HG02870 (cell line): ENCODE measurements at regions not wholly inside any gene's neighbourhood (a gene's known extent, or its start where the extent isn't known, plus 50 kb on each side); places are given as distances from the start of the nearest gene placed in this dataset.
"Not testable (repeated sequence)": the region's sequence is repeated elsewhere in the genome, so short reads cannot be mapped to it uniquely, and the experiment has no call there.

Source experiments
- ATAC-seq: cut with Tn5 transposase; IDR thresholded peaks from one replicate; pipeline ENCODE4 v1.9.1; 2021; ENCODE audit warnings: mild to moderate bottlenecking, moderate library complexity; ENCODE audit not compliant: unreplicated experiment

DNA sequence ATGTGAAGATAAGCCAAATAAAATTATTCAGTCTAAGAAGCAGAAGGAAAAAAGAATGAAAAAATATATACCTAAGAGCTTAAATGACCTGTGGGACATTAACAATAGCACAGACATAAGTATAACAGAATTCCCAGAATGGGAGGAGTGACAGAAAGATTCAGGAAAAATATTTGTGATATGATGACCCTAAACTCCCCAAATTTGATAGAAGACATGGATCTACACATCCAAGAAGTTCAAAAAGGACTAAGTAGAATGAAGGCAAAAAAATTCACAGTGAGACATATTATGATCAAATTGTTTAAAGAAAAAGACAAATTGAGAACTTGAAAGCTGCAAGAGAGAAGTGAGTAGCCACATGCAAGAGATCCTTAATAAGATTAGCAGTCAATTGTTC lies 211.4 kb upstream of the OR4E1 start:
- no peak for ATAC-seq

DNA sequence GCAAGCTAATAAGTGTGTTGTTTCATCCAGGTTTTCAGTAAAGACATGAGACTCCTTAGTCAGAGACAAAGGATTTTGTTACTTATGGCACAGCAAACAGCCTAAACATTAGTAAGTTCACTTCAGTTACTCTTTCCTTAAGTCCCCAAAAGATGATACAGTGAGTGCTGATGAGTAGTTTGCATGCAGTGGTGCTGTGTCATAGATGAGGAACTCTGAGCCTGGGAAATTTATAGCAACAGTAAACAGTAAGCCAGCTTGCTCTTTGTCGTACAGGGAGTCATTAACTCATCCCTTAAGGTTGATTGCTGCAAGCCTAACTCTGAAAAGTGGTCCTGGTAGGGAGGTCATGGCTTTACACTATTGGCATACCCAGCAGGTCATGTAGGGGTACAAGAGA lies 208.6 kb upstream of the OR4E1 start:
- no peak for ATAC-seq

DNA sequence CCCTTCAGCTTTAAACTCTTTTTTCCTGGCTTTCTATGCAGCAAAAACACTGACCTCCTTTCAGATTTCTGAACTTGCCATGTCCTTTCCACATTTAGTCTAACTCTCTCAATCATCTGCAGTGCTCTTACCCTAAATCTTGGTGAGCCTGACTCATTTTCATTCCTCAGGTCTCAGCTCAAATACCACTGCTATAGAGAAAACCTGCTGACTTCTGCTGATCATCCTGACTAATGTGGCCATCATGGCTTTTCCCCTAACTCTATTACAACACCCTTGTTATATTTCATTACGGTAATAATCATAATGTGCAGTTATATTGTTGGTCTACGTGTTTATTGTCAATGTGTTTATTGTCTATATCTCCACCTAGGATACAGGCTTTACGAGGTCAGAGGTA lies 207.3 kb upstream of the OR4E1 start:
- no peak for ATAC-seq

DNA sequence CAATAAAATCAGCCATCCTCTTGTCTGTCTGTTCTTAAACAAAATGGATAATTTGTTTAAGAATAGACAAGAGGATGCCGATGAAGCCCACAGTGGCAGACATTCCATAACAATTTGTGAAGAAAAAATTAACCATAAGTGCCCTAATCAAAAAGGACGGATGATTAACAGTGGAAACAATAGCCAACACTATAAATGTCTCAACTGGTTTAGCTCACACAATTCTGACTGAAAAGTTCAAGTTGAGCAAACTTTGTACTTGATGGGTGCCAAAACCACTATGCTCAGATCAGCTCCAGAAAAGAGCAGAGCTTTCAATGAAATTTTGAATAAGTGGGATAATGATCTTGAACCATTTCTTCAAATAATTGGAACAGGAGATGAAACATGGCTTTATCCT lies 202.2 kb upstream of the OR4E1 start:
- no peak for ATAC-seq

DNA sequence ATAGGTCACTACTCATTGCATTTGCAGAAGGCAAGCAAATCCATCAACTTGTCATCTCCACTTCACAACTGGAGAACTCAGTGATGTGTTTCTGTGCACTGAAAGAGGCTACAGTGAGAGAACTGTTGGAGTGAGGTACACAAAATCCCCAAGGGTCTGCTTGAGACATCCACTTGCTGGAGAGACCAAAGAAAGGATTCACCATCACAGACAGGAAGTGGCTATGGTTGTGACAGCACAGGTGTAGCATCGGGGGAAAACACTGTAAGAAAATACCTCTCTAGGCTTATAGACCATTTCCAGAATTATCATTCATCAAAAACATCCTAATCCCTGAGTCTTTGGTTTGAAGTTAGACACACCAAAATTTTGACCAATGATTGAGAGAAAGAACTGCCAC lies 201.3 kb upstream of the OR4E1 start:
- no peak for ATAC-seq

DNA sequence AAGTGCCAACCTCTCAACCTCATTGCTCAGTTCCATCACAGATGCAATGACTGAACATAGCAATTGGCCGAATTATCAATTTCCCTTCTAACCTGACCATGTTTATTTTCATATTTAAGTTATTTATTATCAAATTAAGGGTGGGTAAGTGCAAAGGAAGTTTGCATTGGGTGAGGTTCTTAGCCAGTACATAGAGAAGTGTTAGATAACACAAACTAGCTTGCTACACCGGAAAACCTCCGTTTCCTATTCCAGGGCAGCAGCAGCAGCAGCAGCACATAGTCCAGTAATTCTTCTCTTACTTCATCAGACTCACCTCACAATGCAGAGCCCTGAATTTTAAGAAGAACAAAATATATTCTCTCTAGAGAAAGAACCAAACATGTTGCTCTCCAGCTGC lies 200.5 kb upstream of the OR4E1 start:
- ATAC-seq = no peak

DNA sequence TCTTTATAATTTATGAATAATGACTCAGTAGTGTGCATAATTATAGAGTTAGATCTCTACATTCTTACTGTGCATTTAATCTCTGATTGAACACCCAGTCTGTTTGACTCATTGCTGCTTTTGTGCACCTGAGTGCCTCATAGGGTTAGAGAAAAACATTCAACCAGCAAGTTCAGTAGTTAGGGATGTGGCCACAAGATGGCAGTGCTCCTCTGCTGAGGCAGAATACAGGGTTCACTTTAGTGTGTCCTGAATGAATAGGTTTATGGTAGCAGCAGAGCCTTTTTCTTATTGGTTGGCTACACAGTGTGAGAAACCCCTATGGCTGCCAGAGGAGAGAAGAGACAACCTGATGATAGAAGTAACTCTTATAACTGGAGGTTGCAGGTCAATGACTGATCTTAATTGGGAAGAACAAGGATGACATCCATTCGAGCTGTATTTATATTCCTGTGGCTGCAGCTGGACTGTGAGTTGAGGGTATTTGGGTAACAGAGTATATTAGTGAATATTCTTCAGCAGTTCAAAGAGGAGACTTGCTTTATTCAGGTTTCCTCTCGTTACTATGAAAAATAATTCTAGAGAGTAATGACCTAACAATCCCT lies 194.9 kb upstream of the OR4E1 start:
- peak; percentile 85 for ATAC-seq

DNA sequence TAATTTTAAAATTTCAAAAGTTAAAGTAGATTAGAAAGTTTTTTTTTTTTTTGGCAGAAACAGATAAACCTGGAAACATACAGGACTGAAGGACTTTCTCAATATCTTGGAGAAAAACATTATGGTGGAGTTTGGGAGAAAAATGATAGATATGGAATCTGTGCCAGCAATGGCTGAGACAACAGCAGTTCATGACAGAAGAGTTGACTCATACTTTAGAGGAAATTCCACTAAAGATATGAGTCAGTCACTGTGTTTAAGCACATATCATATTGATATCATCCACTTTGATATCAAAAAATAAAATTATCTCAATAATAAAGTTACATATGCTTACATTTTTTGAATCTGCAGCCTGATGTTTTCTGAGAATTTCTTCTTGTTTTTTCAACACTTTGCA lies 193.9 kb upstream of the OR4E1 start:
- no peak for ATAC-seq

DNA sequence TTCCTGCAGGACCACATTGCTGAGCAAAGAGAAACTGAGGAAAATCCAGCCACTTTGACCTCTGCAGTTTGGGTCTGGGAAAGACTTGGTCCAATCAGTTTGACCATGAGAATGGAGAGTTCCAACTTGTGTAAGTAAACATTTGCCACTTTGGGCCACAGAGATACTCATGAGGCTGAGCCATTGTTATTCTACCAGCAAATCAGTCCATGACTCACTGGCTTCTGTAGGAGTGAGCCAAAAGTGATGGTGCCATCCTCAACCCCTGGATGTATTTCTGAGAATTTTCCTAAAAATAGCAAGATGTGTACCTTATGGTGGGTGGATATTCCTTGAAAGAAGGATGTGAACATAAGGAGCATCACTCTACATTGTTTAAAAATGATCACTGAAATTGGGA lies 192.9 kb upstream of the OR4E1 start:
- ATAC-seq = no peak

DNA sequence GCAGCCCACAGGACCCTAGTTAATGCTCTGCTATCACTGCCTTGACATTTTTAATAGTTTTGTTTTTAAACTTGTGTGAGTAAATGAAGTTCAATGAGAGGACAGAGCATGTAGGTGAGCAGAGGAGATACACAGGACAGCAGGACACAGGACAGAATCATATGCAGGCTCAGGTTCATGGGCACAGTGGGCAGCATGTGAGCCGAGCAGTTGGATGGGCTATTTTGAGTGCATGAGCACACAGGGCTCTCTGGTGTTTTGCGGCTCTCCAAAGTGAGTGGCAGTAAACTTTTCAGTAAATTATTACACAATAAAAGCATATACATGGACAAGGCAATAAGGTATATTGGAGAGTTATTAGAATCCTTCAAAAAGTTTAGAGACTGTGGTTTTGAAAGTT lies 189.7 kb upstream of the OR4E1 start:
- ATAC-seq = no peak

DNA sequence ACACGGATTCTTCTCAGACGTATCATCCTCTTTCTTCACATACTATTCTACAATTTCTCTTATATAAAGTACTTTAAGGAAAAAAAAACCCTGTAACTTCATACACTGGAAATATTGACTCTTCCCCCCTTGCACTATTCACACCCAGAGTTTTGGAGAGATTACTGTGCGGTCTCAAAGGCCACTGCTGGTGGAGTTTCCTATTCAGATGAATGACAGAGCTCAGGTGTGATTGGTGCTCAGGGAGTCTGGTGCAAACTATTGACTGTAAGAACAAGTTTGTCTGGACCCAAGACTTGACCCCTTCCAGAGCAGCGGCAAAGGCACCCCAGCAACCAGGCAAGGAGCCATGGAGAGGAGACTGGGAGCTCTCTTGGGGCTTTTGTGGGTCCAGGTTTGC lies 187.5 kb upstream of the OR4E1 start:
- ATAC-seq = no peak

DNA sequence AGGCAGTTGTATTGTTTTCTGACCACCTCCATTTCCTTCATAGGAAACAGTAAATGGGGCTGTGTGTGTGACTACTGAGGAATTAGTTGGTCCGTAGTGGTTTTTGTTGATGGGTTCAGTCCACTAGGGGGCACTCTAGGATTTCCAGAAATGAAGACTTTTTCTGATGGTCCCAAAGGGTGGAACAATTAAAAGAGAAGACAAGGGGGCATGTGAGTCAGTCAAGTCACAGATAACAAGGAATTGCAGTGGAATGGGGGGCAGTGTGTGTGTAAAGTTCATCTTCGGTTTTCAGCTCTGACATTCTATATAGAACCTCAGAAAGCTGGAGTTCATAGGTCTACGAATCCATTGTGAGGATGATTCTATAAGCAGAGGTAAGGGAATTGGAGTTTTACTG lies 186.6 kb upstream of the OR4E1 start:
- ATAC-seq = no peak

DNA sequence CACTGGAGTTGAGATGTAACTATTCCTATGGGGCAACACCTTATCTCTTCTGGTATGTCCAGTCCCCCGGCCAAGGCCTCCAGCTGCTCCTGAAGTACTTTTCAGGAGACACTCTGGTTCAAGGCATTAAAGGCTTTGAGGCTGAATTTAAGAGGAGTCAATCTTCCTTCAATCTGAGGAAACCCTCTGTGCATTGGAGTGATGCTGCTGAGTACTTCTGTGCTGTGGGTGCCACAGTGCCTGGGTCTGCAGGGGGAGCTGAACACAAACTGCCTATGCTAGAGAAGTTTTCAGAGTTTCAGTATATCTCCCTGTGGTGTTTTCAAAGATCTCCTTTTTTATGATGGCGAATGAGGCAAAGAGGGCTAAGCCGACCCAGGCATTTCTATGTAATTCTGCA lies 179.2 kb upstream of the OR4E1 start:
- ATAC-seq = no peak

DNA sequence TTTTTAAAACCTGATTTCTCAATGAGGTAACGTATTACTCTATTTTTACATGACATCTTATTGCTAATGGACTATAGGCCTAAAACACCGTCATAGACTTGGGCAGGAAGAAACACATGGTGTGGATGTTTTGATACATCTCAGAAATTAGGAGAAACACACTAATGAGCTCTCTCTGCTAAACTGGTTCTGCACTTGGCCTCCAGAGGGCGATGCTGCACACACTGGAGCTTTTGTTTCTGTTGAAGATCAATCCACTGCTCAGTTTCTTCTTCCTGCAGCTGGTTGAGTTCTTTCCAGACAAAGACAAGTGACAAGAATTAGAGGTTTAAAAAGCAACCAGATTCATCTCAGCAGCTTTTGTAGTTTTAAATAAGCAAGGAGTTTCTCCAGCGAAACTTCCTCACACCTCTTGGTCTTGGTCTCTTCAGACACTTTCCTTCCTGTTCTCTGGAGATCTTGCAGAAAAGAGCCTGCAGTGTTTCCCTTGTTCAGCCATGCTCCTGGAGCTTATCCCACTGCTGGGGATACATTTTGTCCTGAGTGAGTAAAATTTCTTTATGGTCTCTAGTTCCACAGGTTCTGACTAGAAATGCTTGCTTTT lies 178.5 kb upstream of the OR4E1 start:
- ATAC-seq = peak; percentile 53

DNA sequence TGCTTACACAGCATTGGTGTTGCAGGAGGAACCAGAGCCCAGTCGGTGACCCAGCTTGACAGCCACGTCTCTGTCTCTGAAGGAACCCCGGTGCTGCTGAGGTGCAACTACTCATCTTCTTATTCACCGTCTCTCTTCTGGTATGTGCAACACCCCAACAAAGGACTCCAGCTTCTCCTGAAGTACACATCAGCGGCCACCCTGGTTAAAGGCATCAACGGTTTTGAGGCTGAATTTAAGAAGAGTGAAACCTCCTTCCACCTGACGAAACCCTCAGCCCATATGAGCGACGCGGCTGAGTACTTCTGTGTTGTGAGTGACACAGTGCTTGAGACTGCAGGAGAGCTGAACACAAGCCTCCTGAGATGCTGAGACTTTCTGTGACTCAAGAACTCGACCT lies 173.3 kb upstream of the OR4E1 start:
- ATAC-seq = not testable (repeated sequence)

DNA sequence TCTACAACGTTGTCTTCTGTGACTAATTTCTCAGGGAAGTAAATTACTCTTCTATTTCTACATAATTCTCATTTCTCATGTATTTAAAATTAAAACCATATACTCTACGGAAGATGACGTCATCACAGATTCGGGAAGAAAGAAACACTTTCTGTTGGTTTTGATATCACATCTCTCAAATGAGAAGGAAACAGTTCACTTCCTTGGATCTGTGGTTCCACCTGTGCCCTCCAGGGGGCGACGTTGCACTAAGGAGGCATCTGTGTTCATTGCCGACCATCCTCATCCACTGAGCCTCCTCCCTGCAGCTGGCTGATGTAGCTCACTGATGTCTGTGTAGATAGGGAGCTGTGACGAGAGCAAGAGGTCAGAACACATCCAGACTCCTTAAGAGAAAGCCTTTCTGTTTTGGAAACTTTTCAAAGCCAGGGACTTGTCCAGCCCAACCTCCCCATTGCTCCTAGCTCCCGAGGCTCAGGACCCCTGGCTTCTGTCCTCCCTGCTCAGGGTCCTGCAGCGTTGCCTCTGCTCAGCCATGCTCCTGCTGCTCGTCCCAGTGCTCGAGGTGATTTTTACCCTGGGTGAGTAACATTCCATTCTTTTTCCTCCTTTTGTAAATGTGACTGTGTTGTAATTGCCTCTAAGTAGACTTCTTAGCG lies 172.7 kb upstream of the OR4E1 start:
- no peak for ATAC-seq

DNA sequence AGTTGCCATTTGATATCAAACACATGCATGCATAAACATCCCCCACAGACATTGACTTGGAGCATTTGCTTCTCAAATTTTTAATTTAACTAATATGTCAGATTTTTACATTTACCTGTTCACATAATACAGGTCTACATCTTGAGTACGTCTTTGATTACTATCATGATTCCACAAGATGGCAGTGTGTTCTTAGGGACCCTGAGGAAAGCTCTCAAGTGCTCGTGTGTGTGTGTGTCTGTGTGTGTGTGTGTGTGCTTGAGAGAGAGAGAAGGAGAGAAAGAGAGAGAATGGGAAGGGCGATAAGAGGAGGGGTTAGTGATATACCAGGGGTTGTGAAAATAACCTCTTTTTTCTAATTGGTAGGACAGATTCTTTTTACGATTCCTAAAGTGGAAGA lies 167.1 kb upstream of the OR4E1 start:
- ATAC-seq = no peak

DNA sequence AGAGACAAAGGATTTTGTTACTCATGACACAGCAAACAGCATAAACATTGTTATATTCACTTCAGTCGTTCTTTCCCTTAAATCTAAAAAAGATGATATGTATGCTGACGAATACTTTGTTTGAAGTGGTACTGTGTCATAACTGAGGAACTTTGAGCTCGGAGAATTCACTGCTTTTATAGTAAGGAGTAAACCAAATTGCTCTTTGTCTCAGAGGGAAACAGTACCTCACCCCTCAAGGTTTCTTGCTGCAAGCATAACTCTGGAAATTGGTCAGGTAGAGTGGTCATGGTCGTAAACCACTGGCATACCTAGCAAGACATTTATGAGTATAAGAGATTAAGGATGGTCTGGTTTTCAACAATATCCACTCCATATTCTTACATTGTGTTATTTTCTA lies 160.2 kb upstream of the OR4E1 start:
- no peak for ATAC-seq

DNA sequence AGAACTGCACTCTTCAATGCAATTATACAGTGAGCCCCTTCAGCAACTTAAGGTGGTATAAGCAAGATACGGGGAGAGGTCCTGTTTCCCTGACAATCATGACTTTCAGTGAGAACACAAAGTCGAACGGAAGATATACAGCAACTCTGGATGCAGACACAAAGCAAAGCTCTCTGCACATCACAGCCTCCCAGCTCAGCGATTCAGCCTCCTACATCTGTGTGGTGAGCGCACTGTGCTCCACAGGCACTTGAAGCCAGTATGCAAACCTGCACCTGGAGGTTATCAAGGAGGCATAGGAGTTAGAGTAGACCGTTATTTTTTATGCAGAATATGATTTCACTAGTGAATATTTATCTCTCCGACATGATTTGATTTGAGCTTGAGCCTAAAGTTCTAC lies 152.2 kb upstream of the OR4E1 start:
- ATAC-seq = no peak

DNA sequence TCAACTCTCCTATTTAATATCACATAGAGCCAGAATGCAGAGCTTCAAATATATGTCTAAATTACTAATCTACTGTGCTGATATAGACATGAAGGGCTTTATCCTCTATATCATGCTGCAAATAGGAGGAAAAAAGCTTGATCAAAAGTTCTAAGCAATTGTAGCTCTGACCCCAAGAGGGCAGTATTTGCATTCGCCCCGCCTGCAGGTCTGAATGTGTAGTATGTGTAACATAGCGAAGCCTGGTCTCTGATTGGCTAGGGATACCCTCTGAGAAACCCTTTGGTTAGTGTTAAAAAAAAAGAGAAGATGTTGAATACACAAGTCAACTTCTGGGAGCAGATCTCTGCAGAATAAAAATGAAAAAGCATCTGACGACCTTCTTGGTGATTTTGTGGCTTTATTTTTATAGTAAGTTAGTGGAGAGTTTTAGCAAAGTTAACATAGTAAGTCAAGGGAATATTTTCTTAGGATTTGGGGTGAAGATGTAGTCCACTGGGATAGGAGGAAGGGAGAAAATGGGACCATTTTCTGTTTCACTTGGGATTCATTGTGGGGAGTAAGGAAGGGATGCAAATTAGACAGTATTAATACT lies 151.6 kb upstream of the OR4E1 start:
- ATAC-seq = no peak

DNA sequence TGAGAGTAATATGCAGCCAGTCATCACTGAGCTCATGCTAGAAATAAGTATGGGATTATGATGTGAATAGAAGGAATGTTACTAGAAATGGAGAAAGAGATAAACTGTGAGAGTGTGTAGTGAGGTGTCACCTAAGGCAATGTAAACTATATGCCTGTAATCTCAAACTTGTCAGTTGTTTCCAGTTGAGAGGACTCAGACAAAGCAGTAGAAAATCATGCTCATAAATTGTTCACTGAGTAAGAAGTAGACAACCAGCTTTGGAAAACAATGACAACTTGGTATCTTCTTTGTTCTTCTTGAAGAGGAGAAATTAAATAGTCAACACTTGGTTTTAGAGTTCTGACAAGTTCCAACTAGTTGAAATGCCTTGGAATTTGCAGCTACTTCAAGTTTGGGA lies 148.5 kb upstream of the OR4E1 start:
- no peak for ATAC-seq

DNA sequence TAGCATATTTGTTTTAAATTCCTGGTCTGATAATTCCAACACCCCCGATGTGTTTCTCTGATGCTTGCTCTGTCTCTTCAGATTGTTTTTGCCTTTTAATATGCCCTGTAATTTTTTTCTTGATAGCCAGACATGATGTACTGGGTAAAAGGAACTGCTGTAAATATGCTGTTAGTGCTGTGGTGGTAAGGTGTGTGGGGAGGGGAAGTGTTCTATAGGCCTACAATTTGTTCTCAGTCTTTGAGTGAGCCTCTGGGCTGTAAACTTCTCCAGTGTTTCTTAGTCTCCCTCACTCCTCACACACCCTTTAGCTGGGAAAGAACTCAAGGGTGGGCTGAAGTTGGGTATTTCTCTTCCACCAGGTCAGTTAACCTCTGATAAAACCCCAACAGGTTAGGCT lies 147.0 kb upstream of the OR4E1 start:
- ATAC-seq = no peak
